Jurkat, Clone E6-1 (cell line): ENCODE measurements at regions not wholly inside any gene's neighbourhood (a gene's known extent, or its start where the extent isn't known, plus 50 kb on each side); places are given as distances from the start of the nearest gene placed in this dataset.

ENCODE experiments used
- DNase-seq: peaks from one replicate; pipeline ENCODE4 v3.0.0-alpha.2; 2011; ENCODE audit warnings: low read depth, low spot score
- H3K4me3 ChIP-seq: 2 replicates; pipeline ENCODE4 v1.5.1; 2011; ENCODE audit warnings: mild to moderate bottlenecking, low read length, control low read depth, moderate library complexity

- H3K4me3 ChIP-seq: no peak overlapping the region
- no peak for DNase-seq
Measured at GRCh38 chr1:238177351-238177750, 286.6 kb upstream of the ZP4 start.

GRCh38 chr1:238176441-238176840 lies 285.7 kb upstream of the ZP4 start:
- no peak for DNase-seq
- H3K4me3 ChIP-seq: no peak overlapping the region

- no peak for DNase-seq
- H3K4me3 ChIP-seq: no peak overlapping the region
Measured at GRCh38 chr1:238171985-238172384, 281.3 kb upstream of the ZP4 start.

GRCh38 chr1:238161955-238162354 lies 271.2 kb upstream of the ZP4 start:
- DNase-seq: no peak
- no peak overlapping the region for H3K4me3 ChIP-seq

- DNase-seq: no peak
- H3K4me3 ChIP-seq: no peak overlapping the region
Measured at GRCh38 chr1:238153939-238154338, 263.2 kb upstream of the ZP4 start.

GRCh38 chr1:238153253-238153652 lies 262.5 kb upstream of the ZP4 start:
- DNase-seq: no peak
- no peak overlapping the region for H3K4me3 ChIP-seq

GRCh38 chr1:238152119-238152518 lies 261.4 kb upstream of the ZP4 start:
- no peak for DNase-seq
- no peak overlapping the region for H3K4me3 ChIP-seq

- H3K4me3 ChIP-seq: no peak overlapping the region
- no peak for DNase-seq
Measured at GRCh38 chr1:238143038-238143437, 252.3 kb upstream of the ZP4 start.

GRCh38 chr1:238141353-238141752 lies 250.6 kb upstream of the ZP4 start:
- DNase-seq: no peak
- H3K4me3 ChIP-seq: no peak overlapping the region

GRCh38 chr1:238139713-238140112 lies 249.0 kb upstream of the ZP4 start:
- DNase-seq: no peak
- H3K4me3 ChIP-seq: no peak overlapping the region

GRCh38 chr1:238138059-238138626 lies 247.4 kb upstream of the ZP4 start:
- no peak overlapping the region for H3K4me3 ChIP-seq
- no peak for DNase-seq

GRCh38 chr1:238135708-238136664 lies 245.3 kb upstream of the ZP4 start:
- H3K4me3 ChIP-seq: no peak overlapping the region
- DNase-seq: no peak

- no peak for DNase-seq
- no peak overlapping the region for H3K4me3 ChIP-seq
Measured at GRCh38 chr1:238129677-238130076, 239.0 kb upstream of the ZP4 start.

- DNase-seq: no peak
- no peak overlapping the region for H3K4me3 ChIP-seq
Measured at GRCh38 chr1:238123201-238123600, 232.5 kb upstream of the ZP4 start.

- H3K4me3 ChIP-seq: no peak overlapping the region
- no peak for DNase-seq
Measured at GRCh38 chr1:238119861-238120260, 229.1 kb upstream of the ZP4 start.

GRCh38 chr1:238119060-238119459 lies 228.3 kb upstream of the ZP4 start:
- no peak overlapping the region for H3K4me3 ChIP-seq
- DNase-seq: no peak

GRCh38 chr1:238115852-238116251 lies 225.1 kb upstream of the ZP4 start:
- DNase-seq: no peak
- no peak overlapping the region for H3K4me3 ChIP-seq

GRCh38 chr1:238112952-238113621 lies 222.4 kb upstream of the ZP4 start:
- no peak overlapping the region for H3K4me3 ChIP-seq
- DNase-seq: no peak

- DNase-seq: no peak
- no peak overlapping the region for H3K4me3 ChIP-seq
Measured at GRCh38 chr1:238111516-238111915, 220.8 kb upstream of the ZP4 start.

GRCh38 chr1:238111081-238111480 lies 220.4 kb upstream of the ZP4 start:
- H3K4me3 ChIP-seq: no peak overlapping the region
- no peak for DNase-seq
